IMR-90 (cell line): ENCODE measurements at regions not wholly inside any gene's neighbourhood (a gene's known extent, or its start where the extent isn't known, plus 50 kb on each side); places are given as distances from the start of the nearest gene placed in this dataset.

ENCODE experiments used
- ATAC-seq: fragments of 200-7000 bp; cut with Tn5 transposase; 2 replicates; pipeline ENCODE4 v1.9.1; 2020; ENCODE audit warnings: low read depth, mild to moderate bottlenecking, moderate library complexity
- BruUV-seq: library from RNA; stranded (reverse); fragments of 400-500 nt; replicated peaks from 2 replicates; lab custom pipeline; 2021; lab: Mats Ljungman, UMichigan
- CTCF ChIA-PET: fragments of 300-600 bp; formaldehyde crosslinking; extraction: SDS; loops from one replicate; lab custom pipeline; 2021; ENCODE audit warnings: antibody characterized with exemption; lab: Yijun Ruan, JAX
- POLR2A ChIA-PET: fragments of 300-600 bp; sonication (Branson Sonifier 250); formaldehyde crosslinking; loops from one replicate; lab custom pipeline; 2022; ENCODE audit warnings: antibody characterized with exemption; ENCODE audit not compliant: unreplicated experiment; lab: Charles Lee
- DNase-seq: peaks from one replicate; pipeline ENCODE4 v3.0.0; 2013
- H2AFZ ChIP-seq: replicated peaks from 2 replicates; pipeline ENCODE3; 2013; ENCODE audit warnings: low read length, mild to moderate bottlenecking; ENCODE audit not compliant: poor library complexity
- H2AK5ac ChIP-seq: 2 replicates; pipeline ENCODE4 v1.6.1; 2013; ENCODE audit warnings: low read depth, low read length, inconsistent platforms
- H2AK9ac ChIP-seq: replicated peaks from 2 replicates; pipeline ENCODE3; 2013; ENCODE audit warnings: mild to moderate bottlenecking, low read depth, low read length, moderate library complexity; ENCODE audit not compliant: poor library complexity
- H2BK120ac ChIP-seq: 2 replicates; pipeline ENCODE4 v1.6.1; 2013; ENCODE audit warnings: low read depth, low read length, inconsistent platforms
- H2BK15ac ChIP-seq: 3 replicates; pipeline ENCODE4 v1.6.1; 2013; ENCODE audit warnings: low read depth, low read length, inconsistent platforms
- H2BK20ac ChIP-seq: 2 replicates; pipeline ENCODE4 v1.6.1; 2013; ENCODE audit warnings: low read depth, mild to moderate bottlenecking, inconsistent platforms, low read length, moderate library complexity
- H2BK5ac ChIP-seq: 2 replicates; pipeline ENCODE4 v1.6.1; 2013; ENCODE audit warnings: mild to moderate bottlenecking, low read depth, low read length, inconsistent platforms; ENCODE audit not compliant: poor library complexity, severe bottlenecking
- H3K14ac ChIP-seq: replicated peaks from 2 replicates; pipeline ENCODE4 v1.6.1; 2013; ENCODE audit warnings: low read depth, low read length, inconsistent platforms
- H3K18ac ChIP-seq: 2 replicates; pipeline ENCODE4 v1.6.1; 2013; ENCODE audit warnings: low read depth, low read length, control low read depth
- H3K23ac ChIP-seq: 2 replicates; pipeline ENCODE4 v1.6.1; 2013; ENCODE audit warnings: low read depth, low read length, inconsistent platforms
- H3K27ac ChIP-seq: 2 replicates; pipeline ENCODE4 v1.5.1; 2013; ENCODE audit warnings: mild to moderate bottlenecking, control low read depth, low read length; ENCODE audit not compliant: insufficient read depth
- H3K27me3 ChIP-seq: 2 replicates; pipeline ENCODE4 v1.6.1; 2013; ENCODE audit warnings: low read length; ENCODE audit not compliant: control insufficient read depth, insufficient read depth
- H3K36me3 ChIP-seq: 2 replicates; pipeline ENCODE4 v1.6.1; 2013; ENCODE audit warnings: low read length, mixed read lengths; ENCODE audit not compliant: control insufficient read depth, insufficient read depth
- H3K4ac ChIP-seq: 2 replicates; pipeline ENCODE4 v1.6.1; 2013; ENCODE audit warnings: low read depth, low read length, inconsistent platforms
- H3K4me1 ChIP-seq: 2 replicates; pipeline ENCODE4 v1.6.1; 2013; ENCODE audit warnings: low read length, mixed read lengths; ENCODE audit not compliant: control insufficient read depth, insufficient read depth
- H3K4me2 ChIP-seq: 2 replicates; pipeline ENCODE4 v1.6.1; 2013; ENCODE audit warnings: low read depth, mild to moderate bottlenecking, control low read depth, low read length, moderate library complexity
- H3K4me3 ChIP-seq: 2 replicates; pipeline ENCODE4 v1.5.1; 2013; ENCODE audit warnings: low read depth, mild to moderate bottlenecking, control low read depth, low read length, moderate library complexity; ENCODE audit not compliant: insufficient read depth
- H3K56ac ChIP-seq: 2 replicates; pipeline ENCODE4 v1.6.1; 2013; ENCODE audit warnings: low read length, inconsistent platforms; ENCODE audit not compliant: insufficient read depth; ENCODE audit errors: extremely low read depth
- H3K79me1 ChIP-seq, 2 experiments: 2 replicates each; pipeline ENCODE4 v1.6.1; 2013; ENCODE audit warnings: low read length in 2 of 2, inconsistent platforms in 1 of 2, low read depth in 1 of 2
- H3K9ac ChIP-seq: 2 replicates; pipeline ENCODE4 v1.6.1; 2013; ENCODE audit warnings: low read depth, low read length, control low read depth
- H3K9me1 ChIP-seq: 2 replicates; pipeline ENCODE4 v1.6.1; 2013; ENCODE audit warnings: low read length, inconsistent platforms; ENCODE audit not compliant: insufficient read depth
- H3K9me3 ChIP-seq: 2 replicates; pipeline ENCODE4 v1.6.1; 2013; ENCODE audit warnings: low read length; ENCODE audit not compliant: control insufficient read depth, insufficient read depth
- H4K20me1 ChIP-seq: 2 replicates; pipeline ENCODE4 v1.6.1; 2013; ENCODE audit warnings: low read length, inconsistent platforms; ENCODE audit not compliant: insufficient read depth
- H4K5ac ChIP-seq: 2 replicates; pipeline ENCODE4 v1.6.1; 2013; ENCODE audit warnings: mild to moderate bottlenecking, low read depth, low read length, control low read depth
- H4K8ac ChIP-seq, 2 experiments: 2 replicates each; pipeline ENCODE4 v1.6.1; 2013; ENCODE audit warnings: low read depth in 2 of 2, low read length in 2 of 2, control low read depth in 1 of 2, inconsistent platforms in 1 of 2
- H4K91ac ChIP-seq: 2 replicates; pipeline ENCODE4 v1.6.1; 2013; ENCODE audit warnings: low read depth, low read length, inconsistent platforms; ENCODE audit not compliant: insufficient read depth
- CEBPB ChIP-seq: IDR thresholded peaks from 2 replicates; pipeline ENCODE4 v1.6.1; 2012; ENCODE audit warnings: low read depth, low read length, improper control_type of control experiment
- CHD1 ChIP-seq: IDR thresholded peaks from 2 replicates; pipeline ENCODE4 v1.6.1; 2012; ENCODE audit warnings: low read depth, low read length, improper control_type of control experiment
- FOS ChIP-seq: fragments of 150-350 bp; IDR thresholded peaks from 2 replicates; pipeline ENCODE4 v1.6.1; 2016; ENCODE audit warnings: low read depth, low read length
- RAD21 ChIP-seq: IDR thresholded peaks from 2 replicates; pipeline ENCODE4 v1.6.1; 2012; ENCODE audit warnings: low read length, improper control_type of control experiment
- WGBS, 2 experiments: methylation state at CpG; one replicate each; pipeline versions ENCODE4 v1.1.5 to v1.1.7; 2013; ENCODE audit warnings: missing lambda C conversion rate in 2 of 2; ENCODE audit not compliant: insufficient read length in 1 of 2; ENCODE audit errors: extremely low coverage in 2 of 2; 5-methylcytosine and 5-hydroxymethylcytosine counted together
- dilution Hi-C: fragments of 300-500 bp; cut with HindIII; formaldehyde crosslinking; loops from one replicate; pipeline ENCODE4 v1.14.3; 2018; ENCODE audit warnings: low sequenced_read_pairs; ENCODE audit not compliant: unreplicated experiment
- in situ Hi-C: fragments of 300-500 bp; cut with MboI; formaldehyde crosslinking; loops from 3 replicates; pipeline ENCODE4 v1.14.3; 2019; ENCODE audit warnings: low sequenced_read_pairs, inconsistent platforms, mixed read lengths
- intact Hi-C: fragments of 100-400 bp; cut with micrococcal nuclease; formaldehyde crosslinking; loops from 2 replicates; pipeline ENCODE4 v1.10.0; 2022

- Histone ChIP-seq H2BK5ac (peak overlapping the region; percentile 87), H3K4ac (peak overlapping the region; percentile 38; the same call in 1 of the 2 replicates), H3K9me3 (no peaks in the 10 kb centered on the region), H3K9ac (no peak overlapping the region), H3K56ac (no peak overlapping the region), H3K79me1 (no peaks in the 10 kb centered on the region), H3K4me1 (peaks cover 9% of the 10 kb centered on the region), H2BK20ac (peak overlapping the region; percentile 38), H2AFZ (no peak overlapping the region), H2BK15ac (no peak overlapping the region), H4K5ac (peak overlapping the region; percentile 77; the same call in 1 of the 2 replicates), H3K27ac (peak overlapping the region; percentile 96; the same call in 1 of the 2 replicates), H3K4me3 (no peak overlapping the region), H3K23ac (no peak overlapping the region), H3K36me3 (no peaks in the 10 kb centered on the region), H3K14ac (no peak overlapping the region; the same call in 1 of the 2 replicates), H4K91ac (peak overlapping the region; percentile 45), H3K27me3 (no peaks in the 10 kb centered on the region), H3K18ac (peak overlapping the region; percentile 90), H3K9me1 (no peaks in the 10 kb centered on the region), H2AK5ac (peak overlapping the region; percentile 46), H2AK9ac (no peak overlapping the region), H3K4me2 (peak overlapping the region; percentile 45), H2BK120ac (peak overlapping the region; percentile 63; the same call in 1 of the 2 replicates), H4K20me1 (no peaks in the 10 kb centered on the region), H4K8ac (0 out of 4 replicates have a peak overlapping the region, but pooled peaks of 1 of the 2 experiments have one; percentile 28)
- ChIA-PET CTCF (no interaction called here), POLR2A (no interaction called here)
- BruUV-seq = no TSS peak
- DNase-seq (peak; percentile 93), ATAC-seq (peak; percentile 91)
- no CpG with 5 or more reads among the region's 1 CpG for WGBS, 2 experiments
- TF ChIP-seq RAD21 (no peak), CEBPB (peak; percentile 84), CHD1 (no peak), FOS (peak; percentile 55)
- dilution Hi-C loops = no loop called here
- in situ Hi-C loops = no loop called here
- intact Hi-C loops = no loop called here
Observed at GRCh38 chr2:52918551-52918950, 849.1 kb upstream of the CHAC2 start.
